ENCODE measurements at regions not wholly inside any gene's neighbourhood (a gene's known extent, or its start where the extent isn't known, plus 50 kb on each side); places are given as distances from the start of the nearest gene placed in this dataset.

- TF ChIP-seq EP300 (IDR thresholded peaks at IDR 0.05) (no peak), CTCF (IDR thresholded peaks at IDR 0.05) (no peak)
Observed at GRCh38 chr13:55439450-55439849, 1701.3 kb upstream of the PRR20A start.
